ENCODE measurements at regions not wholly inside any gene's neighbourhood (a gene's known extent, or its start where the extent isn't known, plus 50 kb on each side); places are given as distances from the start of the nearest gene placed in this dataset.
A peak's percentile ranks its signal among the peaks of the same experiment; 100 is the strongest.
"Not testable (repeated sequence)": the region's sequence is repeated elsewhere in the genome, so short reads cannot be mapped to it uniquely, and the experiment has no call there.

DNA sequence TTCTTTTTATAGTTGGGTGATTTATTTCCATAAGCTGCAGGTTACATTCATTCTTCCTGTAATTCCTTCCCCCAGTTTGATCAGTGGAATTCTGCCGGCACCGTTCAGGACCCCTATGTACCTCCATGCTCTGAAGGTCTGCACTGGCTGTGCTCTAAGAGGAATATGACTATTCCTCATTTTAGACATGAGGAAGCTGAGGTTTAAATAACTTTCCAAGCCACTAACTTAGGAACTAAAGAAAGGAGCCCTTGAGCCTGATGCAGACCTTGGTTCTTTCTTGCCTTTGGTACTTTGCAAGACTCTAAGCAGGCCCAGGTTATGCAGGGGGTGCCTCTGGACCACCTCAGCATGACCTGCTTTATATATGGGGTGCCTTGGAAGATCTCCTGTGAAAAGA is 318.5 kb downstream of the QKI start:
- in situ Hi-C loops (cut with HindIII; ENCODE audit: low pct_unique_long_range_greater_than_20kb, low sequenced_read_pairs): no loop called here
- DNase-seq (ENCODE audit: low read depth, low spot score): no peak

DNA sequence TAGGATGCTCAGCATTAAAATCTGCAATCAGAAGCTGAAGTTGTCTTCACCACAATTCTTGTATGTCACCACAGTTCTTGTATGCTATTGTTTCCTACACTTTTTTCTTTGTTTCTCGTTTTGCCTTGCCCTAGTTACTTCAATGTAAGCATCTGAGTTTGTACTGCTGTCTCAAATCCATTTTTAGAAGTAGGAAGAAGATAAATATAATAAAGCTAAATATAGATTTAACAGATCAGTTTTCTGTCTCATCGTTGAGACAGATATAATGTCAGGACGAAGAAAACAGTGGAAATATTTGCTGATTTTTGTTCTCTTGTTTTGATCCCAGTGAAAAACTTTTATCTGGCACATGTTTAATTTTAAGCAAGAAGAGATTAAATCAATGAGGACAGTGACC is 318.0 kb downstream of the QKI start:
- no peak for DNase-seq (ENCODE audit: low read depth, low spot score)
- in situ Hi-C loops (cut with HindIII; ENCODE audit: low pct_unique_long_range_greater_than_20kb, low sequenced_read_pairs): no loop called here

- in situ Hi-C loops (cut with HindIII; ENCODE audit: low pct_unique_long_range_greater_than_20kb, low sequenced_read_pairs); DNase-seq (ENCODE audit: low read depth, low spot score): not testable (repeated sequence)
These were observed 317.5 kb downstream of the QKI start for GRCh38 chr6:163732014-163732351.

GRCh38 chr6:163731215-163732013 is 316.9 kb downstream of the QKI start:
- DNase-seq (ENCODE audit: low read depth, low spot score): no peak
- in situ Hi-C loops (cut with HindIII; ENCODE audit: low pct_unique_long_range_greater_than_20kb, low sequenced_read_pairs): no loop called here

DNA sequence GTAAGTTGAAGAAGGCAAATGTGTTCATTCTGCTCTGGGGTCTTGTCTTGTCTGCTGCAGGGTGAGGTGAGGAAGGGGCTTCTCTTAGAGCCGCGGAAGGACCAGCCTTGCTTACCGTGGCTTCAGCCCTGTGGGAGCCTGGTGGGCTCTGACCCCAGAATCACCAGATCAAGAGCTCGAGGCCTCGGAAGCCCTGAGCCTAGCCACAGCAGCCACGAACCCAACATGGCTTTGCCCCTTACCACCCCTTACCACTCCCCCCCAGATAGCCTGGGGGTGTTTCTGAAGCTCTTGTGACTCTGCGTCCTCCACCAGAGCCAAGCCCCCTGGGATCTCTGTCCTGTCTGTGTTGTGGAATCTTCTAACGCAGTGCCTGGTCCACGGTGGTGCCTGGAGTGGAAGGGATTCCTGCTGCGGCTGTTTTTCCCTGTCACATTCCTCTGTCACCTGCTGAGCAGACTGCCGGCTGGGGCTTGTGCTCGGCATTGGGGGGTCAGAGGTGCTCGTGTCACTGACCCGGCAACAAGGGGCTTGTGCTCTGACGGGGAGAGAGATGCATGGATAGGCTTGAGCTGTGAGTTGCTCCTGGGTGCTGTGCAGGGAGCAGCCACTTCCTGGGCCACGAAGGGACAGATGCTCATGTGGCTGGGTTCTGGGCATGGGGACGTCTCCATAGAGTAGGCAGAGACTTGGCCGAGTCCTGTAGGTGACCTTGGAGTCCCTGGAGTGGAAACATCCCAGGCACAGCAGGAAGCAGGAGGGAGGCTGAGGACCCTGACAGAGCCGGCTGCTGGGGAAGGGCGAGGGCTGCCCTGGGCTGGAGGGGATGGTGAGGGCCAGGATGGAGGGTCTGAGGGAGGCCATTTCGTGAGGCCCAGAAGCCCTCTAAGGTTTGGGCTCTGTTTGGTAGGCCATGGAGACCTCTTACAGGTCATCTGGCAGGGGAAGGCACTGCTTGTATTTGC is 316.0 kb downstream of the QKI start:
- in situ Hi-C loops (cut with HindIII; ENCODE audit: low pct_unique_long_range_greater_than_20kb, low sequenced_read_pairs): no loop called here
- no peak for DNase-seq (ENCODE audit: low read depth, low spot score)

GRCh38 chr6:163729127-163729872 is 314.8 kb downstream of the QKI start:
- in situ Hi-C loops (cut with HindIII; ENCODE audit: low pct_unique_long_range_greater_than_20kb, low sequenced_read_pairs): no loop called here
- no peak for DNase-seq (ENCODE audit: low read depth, low spot score)

- no peak for DNase-seq (ENCODE audit: low read depth, low spot score)
- in situ Hi-C loops (cut with HindIII; ENCODE audit: low pct_unique_long_range_greater_than_20kb, low sequenced_read_pairs): no loop called here
These were observed 314.1 kb downstream of the QKI start for GRCh38 chr6:163728442-163729126.

GRCh38 chr6:163726037-163726695 is 311.6 kb downstream of the QKI start:
- DNase-seq (ENCODE audit: low read depth, low spot score): no peak
- in situ Hi-C loops (cut with HindIII; ENCODE audit: low pct_unique_long_range_greater_than_20kb, low sequenced_read_pairs): no loop called here

GRCh38 chr6:163725008-163725941 is 310.8 kb downstream of the QKI start:
- DNase-seq (ENCODE audit: low read depth, low spot score): no peak
- in situ Hi-C loops (cut with HindIII; ENCODE audit: low pct_unique_long_range_greater_than_20kb, low sequenced_read_pairs): no loop called here

DNA sequence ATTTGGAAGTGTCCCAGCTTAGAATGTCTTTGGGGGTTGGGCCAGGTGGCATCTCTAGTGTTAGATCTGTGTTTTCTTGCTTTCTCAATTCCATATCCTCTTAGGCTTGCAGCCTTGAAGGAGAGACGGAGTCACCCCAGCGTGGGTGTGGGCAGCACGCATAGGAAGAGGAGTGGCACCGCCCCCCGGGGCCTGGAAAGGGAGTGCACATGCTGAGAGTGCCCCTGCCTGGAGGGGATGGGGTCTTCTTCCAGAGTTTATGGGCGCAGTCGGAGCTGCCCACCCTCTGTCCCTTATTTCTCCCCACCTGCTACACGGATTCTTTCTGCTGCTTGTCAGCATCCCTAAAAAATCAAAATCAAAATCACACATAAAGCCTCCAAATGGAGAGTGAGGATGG is 309.7 kb downstream of the QKI start:
- in situ Hi-C loops (cut with HindIII; ENCODE audit: low pct_unique_long_range_greater_than_20kb, low sequenced_read_pairs): no loop called here
- DNase-seq (ENCODE audit: low read depth, low spot score): no peak

DNA sequence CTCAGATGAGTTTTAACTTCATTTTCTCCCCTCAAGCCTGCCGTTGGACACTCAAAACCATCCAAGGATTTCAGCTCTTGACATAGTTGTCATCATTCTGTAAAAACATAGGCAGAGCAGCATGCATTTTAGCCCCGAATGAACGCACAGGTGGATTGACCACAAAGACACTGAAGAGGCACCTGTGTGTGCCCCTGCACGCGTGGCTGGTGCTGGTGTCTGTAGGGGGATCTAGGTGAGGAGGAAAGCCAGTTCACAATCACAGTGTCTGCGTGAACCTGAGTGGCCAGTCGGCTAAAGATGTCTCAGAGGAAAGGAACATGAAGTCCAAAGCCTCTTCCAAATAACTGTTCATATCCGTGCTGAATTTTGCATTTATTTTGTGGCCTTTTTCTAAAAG is 309.2 kb downstream of the QKI start:
- in situ Hi-C loops (cut with HindIII; ENCODE audit: low pct_unique_long_range_greater_than_20kb, low sequenced_read_pairs): no loop called here
- DNase-seq (ENCODE audit: low read depth, low spot score): no peak

DNA sequence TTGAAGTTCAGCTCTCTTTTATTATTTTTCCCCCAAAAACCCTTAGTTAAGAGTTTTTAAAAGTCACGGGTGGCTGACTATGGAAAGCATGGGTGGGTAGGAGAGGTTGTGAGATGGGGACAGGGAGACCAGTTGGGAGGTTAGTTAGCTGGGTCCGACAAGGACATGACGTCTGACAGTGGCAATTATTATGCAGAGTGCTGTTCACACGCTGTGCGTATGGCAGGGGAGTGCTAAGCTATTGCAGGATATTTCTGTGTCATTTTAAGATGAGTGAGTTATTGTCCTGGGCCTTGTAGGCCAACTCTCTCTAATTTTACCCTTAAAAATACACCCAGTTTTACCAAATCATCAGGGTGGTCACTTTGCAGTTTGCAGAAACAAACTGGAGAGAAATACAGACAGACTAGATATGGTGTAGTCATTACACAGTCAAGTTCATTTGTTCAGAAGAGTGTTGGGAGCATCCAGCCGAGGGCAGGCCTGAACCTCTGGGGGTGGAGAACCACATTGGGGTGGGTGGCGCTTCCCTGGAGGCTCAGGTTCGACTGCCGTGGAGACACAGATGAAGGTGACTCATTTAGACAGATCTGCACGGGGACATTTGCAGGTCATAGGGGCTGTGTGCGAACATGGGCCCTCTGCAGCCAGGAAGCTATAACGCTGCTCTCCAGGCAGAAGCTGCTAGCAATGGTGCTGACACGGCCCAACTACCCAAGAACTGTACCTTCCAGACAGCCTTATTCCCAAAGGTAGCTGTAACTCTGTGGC is 307.6 kb downstream of the QKI start:
- in situ Hi-C loops (cut with HindIII; ENCODE audit: low pct_unique_long_range_greater_than_20kb, low sequenced_read_pairs): no loop called here
- DNase-seq (ENCODE audit: low read depth, low spot score): no peak

DNA sequence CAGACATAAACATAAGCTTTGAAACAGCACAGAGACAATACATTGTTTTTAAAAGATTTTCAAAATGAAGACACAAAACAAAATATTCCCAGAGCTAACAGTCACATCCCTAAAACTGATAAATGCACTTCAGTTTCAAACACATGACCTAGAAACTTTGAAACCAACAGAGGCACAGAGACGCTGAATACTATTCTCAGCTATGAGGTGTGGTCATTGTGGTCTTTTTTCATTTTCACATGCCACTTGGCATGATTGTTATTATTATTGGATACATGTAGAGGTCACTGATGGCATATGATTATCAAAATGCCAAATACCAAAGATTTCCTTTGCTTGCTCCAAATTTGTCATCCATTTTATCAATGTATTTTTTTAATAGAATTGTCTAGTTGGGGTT is 306.9 kb downstream of the QKI start:
- in situ Hi-C loops (cut with HindIII; ENCODE audit: low pct_unique_long_range_greater_than_20kb, low sequenced_read_pairs): no loop called here

DNA sequence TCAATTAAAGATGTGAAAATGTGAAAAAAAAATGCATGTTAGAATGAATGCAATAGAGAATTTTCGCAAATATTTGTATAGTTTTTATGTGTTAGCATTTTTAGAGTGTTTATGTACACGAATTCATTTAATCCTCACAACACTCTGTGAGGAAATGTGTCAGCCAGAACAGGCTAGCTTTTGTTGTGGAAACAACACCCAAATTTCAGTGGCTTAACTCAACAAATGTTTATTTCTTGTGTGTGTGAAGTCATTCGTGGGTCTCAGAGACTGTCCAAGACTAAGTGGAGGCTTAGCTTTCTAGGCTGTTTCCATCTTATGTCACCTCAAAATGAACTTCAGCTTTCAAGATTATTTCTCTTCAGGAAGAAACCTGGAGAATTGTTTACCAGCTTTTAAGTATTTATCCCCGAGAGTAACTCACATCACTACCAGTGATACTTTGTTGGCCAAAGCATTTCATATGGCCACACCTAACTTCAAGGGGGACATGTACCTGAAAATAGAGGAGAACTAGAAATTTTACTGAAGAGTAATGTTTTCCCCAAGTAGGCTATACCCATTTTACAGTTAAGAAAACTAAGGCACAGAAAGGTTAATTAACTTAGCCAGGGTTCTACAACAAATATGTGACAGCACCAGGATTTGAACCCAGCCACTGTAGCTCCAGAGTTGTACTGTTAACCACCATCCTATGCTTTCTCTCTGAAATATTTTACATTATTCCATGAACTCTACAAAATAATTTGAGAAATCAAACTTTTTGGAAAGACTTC is 306.1 kb downstream of the QKI start:
- in situ Hi-C loops (cut with HindIII; ENCODE audit: low pct_unique_long_range_greater_than_20kb, low sequenced_read_pairs): no loop called here

More for the DNA sequence above, 306.9 kb downstream of the QKI start:
- DNase-seq (ENCODE audit: low read depth, low spot score): no peak

GRCh38 chr6:163720005-163720404 is 305.5 kb downstream of the QKI start:
- DNase-seq (ENCODE audit: low read depth, low spot score): no peak
- in situ Hi-C loops (cut with HindIII; ENCODE audit: low pct_unique_long_range_greater_than_20kb, low sequenced_read_pairs): no loop called here

More for the DNA sequence above, 306.1 kb downstream of the QKI start:
- DNase-seq (ENCODE audit: low read depth, low spot score): peak; percentile 53
